ENCODE measurements at regions not wholly inside any gene's neighbourhood (a gene's known extent, or its start where the extent isn't known, plus 50 kb on each side); places are given as distances from the start of the nearest gene placed in this dataset.

DNA sequence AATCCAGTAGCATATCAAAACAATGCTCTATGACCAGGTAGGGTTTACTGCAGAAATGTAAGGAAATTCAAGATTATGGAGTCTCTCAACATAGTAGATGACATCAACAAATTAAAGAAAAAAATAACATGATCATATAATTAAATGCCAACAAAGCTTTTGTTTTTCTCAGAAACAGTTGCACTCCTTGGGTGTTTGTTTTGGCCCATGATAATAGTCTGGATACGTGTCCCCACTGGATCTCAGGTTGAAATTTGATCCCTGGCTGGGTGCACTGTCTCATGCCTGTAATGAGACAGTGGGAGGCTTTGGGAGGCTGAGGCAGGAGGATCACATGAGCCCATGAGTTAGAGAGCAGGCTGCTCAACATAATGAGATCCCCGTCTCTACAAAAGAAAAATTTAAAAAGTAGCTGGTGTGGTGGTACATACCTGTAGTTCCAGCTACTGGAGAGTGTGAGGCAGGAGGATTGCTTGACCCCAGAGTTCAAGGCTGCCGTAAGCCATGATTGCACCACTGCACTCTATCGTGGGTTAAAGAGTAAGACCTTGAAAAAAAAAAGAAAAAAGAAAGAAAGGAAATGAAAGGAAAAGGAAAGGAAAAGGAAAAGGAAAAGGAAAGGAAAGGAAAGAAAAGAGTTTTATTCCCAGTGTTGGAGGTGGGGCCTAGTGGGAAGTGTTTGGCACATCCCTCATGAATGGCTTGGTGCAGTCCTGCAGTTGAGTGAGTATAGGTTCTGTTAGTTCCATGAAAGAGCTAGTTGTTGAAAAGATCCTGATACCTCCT, 53.3 kb upstream of the FOXB1 start:
- BruUV-seq (replicated peaks), result no TSS peak
- no peak for TF ChIP-seq POLR2A (IDR thresholded peaks at IDR 0.05; ENCODE audit: low read depth, low read length)
- no peak for TF ChIP-seq JUN (IDR thresholded peaks at IDR 0.05; ENCODE audit: borderline replicate concordance, insufficient read depth, insufficient read length, low read depth)
- TF ChIP-seq GATA2 (IDR thresholded peaks at IDR 0.05; ENCODE audit: insufficient read depth, insufficient read length, low read depth, low read length), result no peak
- TF ChIP-seq FOS (IDR thresholded peaks at IDR 0.05; ENCODE audit: borderline replicate concordance, insufficient read depth, low read length), result no peak
- TF ChIP-seq MYC (IDR thresholded peaks at IDR 0.05; ENCODE audit: low read depth, low read length), result no peak
- TF ChIP-seq EZH2 (IDR thresholded peaks at IDR 0.05; ENCODE audit: borderline replicate concordance, low read depth, low read length, severe bottlenecking), result no peak
- TF ChIP-seq, protein P1, sequence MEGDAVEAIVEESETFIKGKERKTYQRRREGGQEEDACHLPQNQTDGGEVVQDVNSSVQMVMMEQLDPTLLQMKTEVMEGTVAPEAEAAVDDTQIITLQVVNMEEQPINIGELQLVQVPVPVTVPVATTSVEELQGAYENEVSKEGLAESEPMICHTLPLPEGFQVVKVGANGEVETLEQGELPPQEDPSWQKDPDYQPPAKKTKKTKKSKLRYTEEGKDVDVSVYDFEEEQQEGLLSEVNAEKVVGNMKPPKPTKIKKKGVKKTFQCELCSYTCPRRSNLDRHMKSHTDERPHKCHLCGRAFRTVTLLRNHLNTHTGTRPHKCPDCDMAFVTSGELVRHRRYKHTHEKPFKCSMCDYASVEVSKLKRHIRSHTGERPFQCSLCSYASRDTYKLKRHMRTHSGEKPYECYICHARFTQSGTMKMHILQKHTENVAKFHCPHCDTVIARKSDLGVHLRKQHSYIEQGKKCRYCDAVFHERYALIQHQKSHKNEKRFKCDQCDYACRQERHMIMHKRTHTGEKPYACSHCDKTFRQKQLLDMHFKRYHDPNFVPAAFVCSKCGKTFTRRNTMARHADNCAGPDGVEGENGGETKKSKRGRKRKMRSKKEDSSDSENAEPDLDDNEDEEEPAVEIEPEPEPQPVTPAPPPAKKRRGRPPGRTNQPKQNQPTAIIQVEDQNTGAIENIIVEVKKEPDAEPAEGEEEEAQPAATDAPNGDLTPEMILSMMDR (IDR thresholded peaks at IDR 0.05; ENCODE audit: extremely low read depth in 1 of 2, insufficient read depth in 1 of 2, low read depth in 1 of 2, low read length in 2 of 2), result no peak
- TF ChIP-seq, protein P2, sequence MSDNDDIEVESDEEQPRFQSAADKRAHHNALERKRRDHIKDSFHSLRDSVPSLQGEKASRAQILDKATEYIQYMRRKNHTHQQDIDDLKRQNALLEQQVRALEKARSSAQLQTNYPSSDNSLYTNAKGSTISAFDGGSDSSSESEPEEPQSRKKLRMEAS (IDR thresholded peaks at IDR 0.05; ENCODE audit: insufficient read depth, insufficient read length), result no peak
- no peak for TF ChIP-seq POLR2AphosphoS5 (IDR thresholded peaks at IDR 0.05; ENCODE audit: insufficient read depth, low read depth, low read length)
- intact Hi-C loops (cut with micrococcal nuclease), result no loop called here
- ChIA-PET POLR2A (no interaction called here), CTCF (no interaction called here)
- Histone ChIP-seq H3K4me3 (replicated peaks in 1 of 3; ENCODE audit: insufficient read depth in 1 of 3, low read depth in 1 of 3, low read length in 3 of 3) (no peak overlapping the region), H3K36me3 (ENCODE audit: control insufficient read depth in 2 of 2, extremely low read depth in 1 of 2, insufficient read depth in 2 of 2, low read length in 2 of 2) (no peaks in the 10 kb centered on the region), H3K4me2 (ENCODE audit: insufficient read depth, low read length) (no peak overlapping the region), H3K79me2 (ENCODE audit: control insufficient read depth, insufficient read depth, low read length) (no peaks in the 10 kb centered on the region), H3K27me3 (ENCODE audit: control insufficient read depth in 2 of 2, insufficient read depth in 2 of 2, low read length in 2 of 2) (peaks cover 2 to 4% of the 10 kb centered on the region in 2 experiments), H4K20me1 (replicated peaks; ENCODE audit: control insufficient read depth, extremely low read depth, insufficient read depth, low read length) (no peaks in the 10 kb centered on the region), H3K9ac (replicated peaks; ENCODE audit: extremely low read depth, insufficient read depth, low read length) (no peak overlapping the region), H3K27ac (ENCODE audit: insufficient read depth, low read depth, low read length) (no peak overlapping the region), H2AFZ (ENCODE audit: low read depth, low read length) (no peak overlapping the region), H3K9me3 (replicated peaks; ENCODE audit: control insufficient read depth, insufficient read depth, low read length) (no peaks in the 10 kb centered on the region), H3K9me1 (replicated peaks; ENCODE audit: control insufficient read depth, extremely low read depth, insufficient read depth, low read length) (no peaks in the 10 kb centered on the region), H3K4me1 (ENCODE audit: control insufficient read depth, extremely low read depth, insufficient read depth, low read length) (no peaks in the 10 kb centered on the region)
- FAIRE-seq (no peak), DNase-seq (ENCODE audit: low read depth, low spot score) (no peak)
- dilution Hi-C loops (cut with MboI; ENCODE audit: extremely low pct_ligation_motif_present, low sequenced_read_pairs), result no loop called here

All from endothelial cell of umbilical vein (primary cell).